ENCODE measurements at regions not wholly inside any gene's neighbourhood (a gene's known extent, or its start where the extent isn't known, plus 50 kb on each side); places are given as distances from the start of the nearest gene placed in this dataset.

- no peak for TF ChIP-seq ZNF561 (tag by site-specific recombination; IDR thresholded peaks at IDR 0.05; ENCODE audit: borderline replicate concordance)
- no peak for TF ChIP-seq OSR2 (tag by site-specific recombination; IDR thresholded peaks at IDR 0.05)
- no peak for TF ChIP-seq CTCF (tag by site-specific recombination; IDR thresholded peaks at IDR 0.05)
- TF ChIP-seq ZNF501 (tag by site-specific recombination; IDR thresholded peaks at IDR 0.05) = no peak
- TF ChIP-seq ZNF785 (tag by site-specific recombination; IDR thresholded peaks at IDR 0.05) = no peak
- no peak for TF ChIP-seq SALL2 (tag by site-specific recombination; IDR thresholded peaks at IDR 0.05; ENCODE audit: borderline replicate concordance)
- TF ChIP-seq ZNF792 (tag by site-specific recombination; IDR thresholded peaks at IDR 0.05) = no peak
- TF ChIP-seq ZNF404 (tag by site-specific recombination; IDR thresholded peaks at IDR 0.05) = no peak
- TF ChIP-seq REPIN1 (tag by site-specific recombination; IDR thresholded peaks at IDR 0.05; ENCODE audit: low read depth) = no peak
- no peak for TF ChIP-seq ZNF624 (tag by site-specific recombination; IDR thresholded peaks at IDR 0.05)
Measured at GRCh38 chr2:193973781-193974180, 1683.2 kb upstream of the SLC39A10 start.
